IgD-negative memory B cell (primary cell): ENCODE measurements at regions not wholly inside any gene's neighbourhood (a gene's known extent, or its start where the extent isn't known, plus 50 kb on each side); places are given as distances from the start of the nearest gene placed in this dataset.

Source experiments
- H3K27ac Mint-ChIP-seq, 3 donors: one replicate each; pipeline ENCODE4 v1.8.0; 2020 to 2022; ENCODE audit warnings: mild to moderate bottlenecking in 3 of 3, mixed read lengths in 3 of 3, moderate library complexity in 1 of 3
- H3K27me3 Mint-ChIP-seq: one replicate; pipeline ENCODE4 v1.8.0; 2021; ENCODE audit warnings: mixed read lengths
- H3K36me3 Mint-ChIP-seq: one replicate; pipeline ENCODE4 v1.8.0; 2020; ENCODE audit warnings: mild to moderate bottlenecking, mixed read lengths
- H3K4me1 Mint-ChIP-seq, 3 donors: one replicate each; pipeline ENCODE4 v1.8.0; 2020 to 2022; ENCODE audit warnings: mixed read lengths in 3 of 3, mild to moderate bottlenecking in 1 of 3
- H3K4me3 Mint-ChIP-seq, 4 donors: one replicate each; pipeline ENCODE4 v1.8.0; 2020 to 2022; ENCODE audit warnings: mild to moderate bottlenecking in 4 of 4, mixed read lengths in 4 of 4, moderate library complexity in 3 of 4
- H3K9me3 Mint-ChIP-seq, 3 donors: one replicate each; pipeline ENCODE4 v1.8.0; 2020 to 2021; ENCODE audit warnings: mixed read lengths in 3 of 3, mild to moderate bottlenecking in 1 of 3

- Mint-ChIP-seq H3K27ac (no peak overlapping the region), H3K9me3 (no peaks in the 10 kb centered on the region), H3K36me3 (no peaks in the 10 kb centered on the region), H3K4me1 (peaks cover 0 to 7% (median 7%) of the 10 kb centered on the region in 3 donors), H3K4me3 (no peak overlapping the region), H3K27me3 (no peaks in the 10 kb centered on the region)
Observed at GRCh38 chr13:33520468-33520839, 234.9 kb upstream of the STARD13 start.

- no peaks in the 10 kb centered on the region for H3K9me3 Mint-ChIP-seq
- no peaks in the 10 kb centered on the region for H3K27me3 Mint-ChIP-seq
- no peaks in the 10 kb centered on the region for H3K36me3 Mint-ChIP-seq
- peaks cover 7 to 12% (median 10%) of the 10 kb centered on the region in 3 donors for H3K4me1 Mint-ChIP-seq
- H3K4me3 Mint-ChIP-seq: no peak overlapping the region
- no peak overlapping the region for H3K27ac Mint-ChIP-seq
Observed at GRCh38 chr13:33524086-33524485, 238.5 kb upstream of the STARD13 start.

GRCh38 chr13:33525763-33526162, 240.2 kb upstream of the STARD13 start:
- peaks cover 5 to 16% (median 6%) of the 10 kb centered on the region in 3 donors for H3K4me1 Mint-ChIP-seq
- H3K4me3 Mint-ChIP-seq: no peak overlapping the region
- no peaks in the 10 kb centered on the region for H3K36me3 Mint-ChIP-seq
- no peak overlapping the region for H3K27ac Mint-ChIP-seq
- peaks cover 3% of the 10 kb centered on the region for H3K27me3 Mint-ChIP-seq
- peaks cover 0 to 2% (median 0%) of the 10 kb centered on the region in 3 donors for H3K9me3 Mint-ChIP-seq

- peaks cover 5% of the 10 kb centered on the region for H3K27me3 Mint-ChIP-seq
- no peak overlapping the region for H3K27ac Mint-ChIP-seq
- no peaks in the 10 kb centered on the region for H3K36me3 Mint-ChIP-seq
- H3K4me1 Mint-ChIP-seq: peaks cover 5 to 16% (median 6%) of the 10 kb centered on the region in 3 donors
- H3K4me3 Mint-ChIP-seq: peak overlapping the region in 1 of 4 donors; percentile 35
- H3K9me3 Mint-ChIP-seq: peaks cover 0 to 4% (median 3%) of the 10 kb centered on the region in 3 donors
Observed at GRCh38 chr13:33526718-33527117, 241.2 kb upstream of the STARD13 start.

GRCh38 chr13:33528896-33529295, 243.3 kb upstream of the STARD13 start:
- H3K36me3 Mint-ChIP-seq: no peaks in the 10 kb centered on the region

GRCh38 chr13:33531484-33531883, 245.9 kb upstream of the STARD13 start:
- Mint-ChIP-seq H3K27ac (no peak overlapping the region), H3K4me3 (no peak overlapping the region), H3K9me3 (peaks cover 0 to 6% (median 5%) of the 10 kb centered on the region in 3 donors), H3K4me1 (peaks cover 13 to 24% (median 14%) of the 10 kb centered on the region in 3 donors), H3K27me3 (peaks cover 6% of the 10 kb centered on the region), H3K36me3 (no peaks in the 10 kb centered on the region)

More at GRCh38 chr13:33528896-33529295, 243.3 kb upstream of the STARD13 start:
- Mint-ChIP-seq H3K4me3 (no peak overlapping the region), H3K27ac (no peak overlapping the region), H3K9me3 (peaks cover 0 to 6% (median 5%) of the 10 kb centered on the region in 3 donors), H3K4me1 (peaks cover 8 to 21% (median 11%) of the 10 kb centered on the region in 3 donors), H3K27me3 (peaks cover 6% of the 10 kb centered on the region)

GRCh38 chr13:33535061-33535460, 249.5 kb upstream of the STARD13 start:
- H3K4me3 Mint-ChIP-seq: peak overlapping the region in 2 of 4 donors; percentile 43 to 77
- H3K36me3 Mint-ChIP-seq: no peaks in the 10 kb centered on the region
- peaks cover 0 to 6% (median 5%) of the 10 kb centered on the region in 3 donors for H3K9me3 Mint-ChIP-seq
- H3K27me3 Mint-ChIP-seq: peaks cover 5% of the 10 kb centered on the region
- no peak overlapping the region for H3K27ac Mint-ChIP-seq
- peaks cover 11 to 17% (median 16%) of the 10 kb centered on the region in 3 donors for H3K4me1 Mint-ChIP-seq

- Mint-ChIP-seq H3K4me3 (no peak overlapping the region), H3K9me3 (peaks cover 0 to 2% (median 1%) of the 10 kb centered on the region in 3 donors), H3K27me3 (peaks cover 1% of the 10 kb centered on the region), H3K4me1 (peaks cover 21 to 32% (median 22%) of the 10 kb centered on the region in 3 donors), H3K36me3 (no peaks in the 10 kb centered on the region), H3K27ac (no peak overlapping the region)
Observed at GRCh38 chr13:33536601-33537000, 251.0 kb upstream of the STARD13 start.

GRCh38 chr13:33537026-33537425, 251.5 kb upstream of the STARD13 start:
- Mint-ChIP-seq H3K36me3 (no peaks in the 10 kb centered on the region), H3K4me1 (peaks cover 22 to 36% (median 23%) of the 10 kb centered on the region in 3 donors), H3K9me3 (peaks cover 0 to 2% (median 1%) of the 10 kb centered on the region in 3 donors), H3K4me3 (peak overlapping the region in 2 of 4 donors; percentile 57 to 86), H3K27me3 (peaks cover 1% of the 10 kb centered on the region), H3K27ac (no peak overlapping the region)

- H3K36me3 Mint-ChIP-seq: no peaks in the 10 kb centered on the region
- H3K27ac Mint-ChIP-seq: peak overlapping the region in 2 of 3 donors; percentile 64 to 87
- H3K4me1 Mint-ChIP-seq: peaks cover 22 to 41% (median 23%) of the 10 kb centered on the region in 3 donors
- no peaks in the 10 kb centered on the region for H3K27me3 Mint-ChIP-seq
- H3K4me3 Mint-ChIP-seq: peak overlapping the region; percentile 2 to 86 (median 73)
- no peaks in the 10 kb centered on the region for H3K9me3 Mint-ChIP-seq
Observed at GRCh38 chr13:33537676-33538075, 252.1 kb upstream of the STARD13 start.

GRCh38 chr13:33541456-33541855, 255.9 kb upstream of the STARD13 start:
- peak overlapping the region; percentile 98 to 100 (median 99) for H3K27ac Mint-ChIP-seq
- H3K9me3 Mint-ChIP-seq: no peaks in the 10 kb centered on the region
- peaks cover 25 to 51% (median 29%) of the 10 kb centered on the region in 3 donors for H3K4me1 Mint-ChIP-seq
- H3K27me3 Mint-ChIP-seq: no peaks in the 10 kb centered on the region
- H3K36me3 Mint-ChIP-seq: no peaks in the 10 kb centered on the region
- peak overlapping the region; percentile 92 to 97 (median 97) for H3K4me3 Mint-ChIP-seq

- Mint-ChIP-seq H3K4me1 (peaks cover 22 to 51% (median 27%) of the 10 kb centered on the region in 3 donors), H3K27ac (peak overlapping the region; percentile 98 to 100 (median 99))
Observed at GRCh38 chr13:33541962-33542308, 256.4 kb upstream of the STARD13 start.

GRCh38 chr13:33542309-33543088, 256.9 kb upstream of the STARD13 start:
- no peaks in the 10 kb centered on the region for H3K27me3 Mint-ChIP-seq
- H3K4me3 Mint-ChIP-seq: peak overlapping the region; percentile 92 to 97 (median 97)
- peak overlapping the region; percentile 98 to 100 (median 99) for H3K27ac Mint-ChIP-seq
- no peaks in the 10 kb centered on the region for H3K36me3 Mint-ChIP-seq
- H3K4me1 Mint-ChIP-seq: peaks cover 22 to 50% (median 29%) of the 10 kb centered on the region in 3 donors
- H3K9me3 Mint-ChIP-seq: no peaks in the 10 kb centered on the region

More at GRCh38 chr13:33541962-33542308, 256.4 kb upstream of the STARD13 start:
- Mint-ChIP-seq H3K27me3 (no peaks in the 10 kb centered on the region), H3K4me3 (peak overlapping the region; percentile 92 to 97 (median 97)), H3K9me3 (no peaks in the 10 kb centered on the region), H3K36me3 (no peaks in the 10 kb centered on the region)

GRCh38 chr13:33543089-33543459, 257.5 kb upstream of the STARD13 start:
- Mint-ChIP-seq H3K27me3 (no peaks in the 10 kb centered on the region), H3K9me3 (no peaks in the 10 kb centered on the region), H3K4me3 (peak overlapping the region; percentile 92 to 97 (median 97)), H3K4me1 (peaks cover 19 to 49% (median 30%) of the 10 kb centered on the region in 3 donors), H3K27ac (peak overlapping the region; percentile 98 to 100 (median 99)), H3K36me3 (no peaks in the 10 kb centered on the region)

- Mint-ChIP-seq H3K27me3 (no peaks in the 10 kb centered on the region), H3K9me3 (no peaks in the 10 kb centered on the region), H3K27ac (peak overlapping the region; percentile 98 to 100 (median 99)), H3K4me1 (peaks cover 20 to 53% (median 35%) of the 10 kb centered on the region in 3 donors), H3K4me3 (peak overlapping the region; percentile 92 to 97 (median 97)), H3K36me3 (no peaks in the 10 kb centered on the region)
Observed at GRCh38 chr13:33543631-33544265, 258.2 kb upstream of the STARD13 start.
